Keratinocyte (primary cell): ENCODE measurements at regions not wholly inside any gene's neighbourhood (a gene's known extent, or its start where the extent isn't known, plus 50 kb on each side); places are given as distances from the start of the nearest gene placed in this dataset.
A peak's percentile ranks its signal among the peaks of the same experiment; 100 is the strongest.

Source experiments
- DNase-seq: peaks from one replicate; pipeline ENCODE4 v3.0.0-alpha.2; 2011; ENCODE audit warnings: low read depth, missing footprints, low spot score
- FAIRE-seq: peaks from 2 replicates; lab custom pipeline; 2011; peaks lifted over from hg19 to GRCh38; lab: Jason Lieb, UNC
- H2AFZ ChIP-seq: 2 replicates; pipeline ENCODE4 v1.6.0; 2012; ENCODE audit warnings: low read length, control low read depth, inconsistent platforms; ENCODE audit not compliant: control insufficient read depth
- H3K27ac ChIP-seq: 2 replicates; pipeline ENCODE4 v1.5.1; 2011; ENCODE audit warnings: low read length; ENCODE audit not compliant: control insufficient read depth, insufficient read depth
- H3K27me3 ChIP-seq: 3 replicates; pipeline ENCODE4 v1.6.0; 2011; ENCODE audit warnings: low read length; ENCODE audit not compliant: control insufficient read depth, insufficient read depth; ENCODE audit errors: extremely low read depth
- H3K36me3 ChIP-seq, 2 experiments: 2 replicates in 1 of 2; 3 replicates in 1 of 2; pipeline ENCODE4 v1.5.1; 2011; ENCODE audit warnings: low read length in 2 of 2, mild to moderate bottlenecking in 1 of 2; ENCODE audit not compliant: control insufficient read depth in 2 of 2, insufficient read depth in 2 of 2; ENCODE audit errors: extremely low read depth in 1 of 2
- H3K4me1 ChIP-seq: 3 replicates; pipeline ENCODE4 v1.5.1; 2011; ENCODE audit warnings: low read length; ENCODE audit not compliant: control insufficient read depth, insufficient read depth; ENCODE audit errors: extremely low read depth
- H3K4me2 ChIP-seq: 3 replicates; pipeline ENCODE4 v1.6.0; 2011; ENCODE audit warnings: low read depth, low read length; ENCODE audit not compliant: control insufficient read depth, insufficient read depth; ENCODE audit errors: extremely low read depth
- H3K4me3 ChIP-seq, 3 experiments: fragments of 200-600 bp in 1 of 3; sonication (generic) in 1 of 3; 2 replicates in 2 of 3; 3 replicates in 1 of 3; pipeline ENCODE4 v1.5.1; 2011 to 2016; ENCODE audit warnings: low read length in 3 of 3, mild to moderate bottlenecking in 3 of 3, control low read depth in 2 of 3, inconsistent platforms in 1 of 3, low read depth in 1 of 3, mixed read lengths in 1 of 3, mixed run types in 1 of 3, moderate library complexity in 1 of 3; ENCODE audit not compliant: control insufficient read depth in 2 of 3, insufficient read depth in 2 of 3; ENCODE audit errors: extremely low read depth in 1 of 3
- H3K79me2 ChIP-seq: 2 replicates; pipeline ENCODE4 v1.6.0; 2012; ENCODE audit warnings: low read length; ENCODE audit not compliant: control insufficient read depth, insufficient read depth
- H3K9ac ChIP-seq: 3 replicates; pipeline ENCODE4 v1.6.0; 2011; ENCODE audit warnings: low read length; ENCODE audit not compliant: control insufficient read depth, insufficient read depth; ENCODE audit errors: extremely low read depth
- H3K9me1 ChIP-seq: 3 replicates; pipeline ENCODE4 v1.6.0; 2011; ENCODE audit warnings: low read length; ENCODE audit not compliant: control insufficient read depth, insufficient read depth; ENCODE audit errors: extremely low read depth
- H3K9me3 ChIP-seq: 2 replicates; pipeline ENCODE4 v1.5.1; 2012; ENCODE audit warnings: low read depth, low read length; ENCODE audit not compliant: control insufficient read depth
- H4K20me1 ChIP-seq: 3 replicates; pipeline ENCODE4 v1.6.0; 2011; ENCODE audit warnings: low read length; ENCODE audit not compliant: control insufficient read depth, insufficient read depth; ENCODE audit errors: extremely low read depth
- CTCF ChIP-seq, 3 experiments: IDR thresholded peaks in 1 of 3; conservative IDR thresholded peaks in 1 of 3; optimal IDR thresholded peaks in 1 of 3; 2 replicates in 2 of 3; 3 replicates in 1 of 3; pipeline versions ENCODE3 to v1.5.1; 2011; ENCODE audit warnings: low read length in 3 of 3, mild to moderate bottlenecking in 3 of 3, moderate library complexity in 2 of 3, control low read depth in 1 of 3, inconsistent platforms in 1 of 3; ENCODE audit not compliant: insufficient read depth in 2 of 3; ENCODE audit errors: extremely low read depth in 1 of 3
- EZH2 ChIP-seq: IDR thresholded peaks from one replicate; pipeline ENCODE4 v1.6.1; 2012; ENCODE audit warnings: inconsistent platforms, mild to moderate bottlenecking, low read length, moderate library complexity
- dilution Hi-C: fragments of 300-500 bp; cut with MboI; formaldehyde crosslinking; loops from one replicate; pipeline ENCODE4 v1.7.0; 2020; ENCODE audit warnings: low sequenced_read_pairs; ENCODE audit not compliant: extremely low pct_ligation_motif_present

DNA sequence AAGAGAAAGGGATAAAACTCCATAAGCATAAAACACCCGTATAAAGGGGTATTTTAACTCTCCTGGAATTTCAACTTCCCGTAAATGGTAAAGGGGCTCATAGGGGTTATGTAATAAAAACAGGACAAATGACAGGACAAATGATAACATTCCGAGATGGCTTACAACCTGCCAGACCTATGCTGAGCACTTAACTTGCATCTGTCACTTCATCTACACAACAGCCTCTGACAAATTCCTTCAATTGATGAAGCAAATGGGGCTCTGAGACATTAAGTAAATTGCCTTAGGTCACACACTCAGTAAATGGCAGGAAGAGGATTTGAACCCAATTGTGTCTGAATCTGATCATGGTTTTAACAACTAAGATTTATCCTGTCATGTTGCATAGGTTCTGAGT lies 327.6 kb upstream of the SNX7 start:
- H4K20me1 ChIP-seq = no peaks in the 10 kb centered on the region
- TF ChIP-seq EZH2 (no peak), CTCF (optimal IDR thresholded peaks at IDR 0.05 in 1 of 3, IDR thresholded peaks at IDR 0.05 in 1 of 3, conservative IDR thresholded peaks at IDR 0.05 in 1 of 3; ENCODE audit: extremely low read depth in 1 of 3, insufficient read depth in 2 of 3, low read length in 3 of 3) (no peak)
- dilution Hi-C loops = no loop called here
- no peaks in the 10 kb centered on the region for H3K9me1 ChIP-seq
- DNase-seq (no peak), FAIRE-seq (peak; percentile 60)
- H3K4me1 ChIP-seq = peaks cover 24% of the 10 kb centered on the region
- no peak overlapping the region for H3K4me3 ChIP-seq
- H3K36me3 ChIP-seq = no peaks in the 10 kb centered on the region
- no peak overlapping the region for H3K27ac ChIP-seq
- no peaks in the 10 kb centered on the region for H3K27me3 ChIP-seq
- H3K79me2 ChIP-seq = no peaks in the 10 kb centered on the region
- H3K9ac ChIP-seq = no peak overlapping the region
- no peak overlapping the region for H3K4me2 ChIP-seq
- no peak overlapping the region for H2AFZ ChIP-seq
- H3K9me3 ChIP-seq = no peaks in the 10 kb centered on the region

DNA sequence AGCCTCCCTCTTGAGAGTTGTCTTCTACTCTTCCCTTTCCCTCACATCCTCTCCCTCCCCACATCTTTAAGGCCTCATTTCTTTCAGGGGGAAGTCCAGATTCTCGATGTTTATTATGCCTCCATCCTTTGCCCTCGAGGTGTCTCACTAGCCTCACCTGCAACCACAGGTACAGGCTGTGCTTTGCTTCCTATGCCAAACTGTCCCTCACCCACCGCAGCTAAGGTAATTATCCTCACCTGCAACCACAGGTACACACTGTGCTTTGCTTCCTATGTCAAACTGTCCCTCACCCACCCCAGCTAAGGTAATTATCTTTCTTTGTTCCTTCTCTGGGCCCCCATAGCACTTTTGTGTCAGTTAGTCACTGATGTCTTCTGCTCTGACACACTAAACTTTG lies 328.1 kb upstream of the SNX7 start:
- FAIRE-seq (peak; percentile 86), DNase-seq (no peak)
- Histone ChIP-seq H3K27ac (no peak overlapping the region), H3K9ac (no peak overlapping the region), H3K9me1 (no peaks in the 10 kb centered on the region), H3K27me3 (no peaks in the 10 kb centered on the region), H2AFZ (peak overlapping the region; percentile 65), H3K36me3 (no peaks in the 10 kb centered on the region), H4K20me1 (no peaks in the 10 kb centered on the region), H3K79me2 (no peaks in the 10 kb centered on the region), H3K9me3 (no peaks in the 10 kb centered on the region), H3K4me3 (no peak overlapping the region), H3K4me2 (no peak overlapping the region), H3K4me1 (peaks cover 24% of the 10 kb centered on the region)
- TF ChIP-seq CTCF (optimal IDR thresholded peaks at IDR 0.05 in 1 of 3, IDR thresholded peaks at IDR 0.05 in 1 of 3, conservative IDR thresholded peaks at IDR 0.05 in 1 of 3; ENCODE audit: extremely low read depth in 1 of 3, insufficient read depth in 2 of 3, low read length in 3 of 3) = peak in 1 of 3 experiments; percentile 27
- TF ChIP-seq EZH2 = no peak
- dilution Hi-C loops = no loop called here
